ENCODE measurements at regions not wholly inside any gene's neighbourhood (a gene's known extent, or its start where the extent isn't known, plus 50 kb on each side); places are given as distances from the start of the nearest gene placed in this dataset.

GRCh38 chr10:14394179-14394578 is 63.5 kb upstream of the FRMD4A start:
- no peak for DNase-seq (ENCODE audit: low spot score)

GRCh38 chr10:14391342-14391741 is 60.6 kb upstream of the FRMD4A start:
- DNase-seq (ENCODE audit: low spot score) = no peak

DNA sequence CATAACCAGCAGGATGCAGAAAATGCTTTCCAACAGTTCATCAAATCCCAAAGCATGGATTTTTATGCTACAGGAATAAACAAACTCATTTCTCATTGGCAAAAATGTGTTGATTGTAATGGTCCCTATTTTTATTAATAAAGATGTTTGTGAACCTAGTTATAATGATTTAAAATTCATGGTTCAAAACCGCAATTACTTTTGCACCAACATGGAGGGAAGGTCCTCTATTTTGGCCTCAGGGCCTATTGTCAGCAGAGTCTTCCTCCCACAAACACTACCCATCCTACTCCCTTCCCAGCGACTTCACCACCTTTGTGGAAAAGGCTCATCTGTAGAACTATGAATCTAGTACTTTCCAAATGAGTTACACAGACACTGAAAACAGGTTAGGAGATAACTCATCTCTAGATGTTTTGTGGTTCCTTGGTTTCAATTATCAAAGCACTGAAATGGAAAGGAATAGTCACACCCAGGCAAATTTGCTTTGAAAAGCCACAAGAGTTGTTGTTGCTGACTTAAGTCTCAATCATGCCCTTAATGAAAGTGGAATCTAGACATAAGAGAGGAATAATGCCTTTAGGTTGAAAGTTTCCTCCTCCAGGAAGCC is 59.4 kb upstream of the FRMD4A start:
- no peak for DNase-seq (ENCODE audit: low spot score)

DNA sequence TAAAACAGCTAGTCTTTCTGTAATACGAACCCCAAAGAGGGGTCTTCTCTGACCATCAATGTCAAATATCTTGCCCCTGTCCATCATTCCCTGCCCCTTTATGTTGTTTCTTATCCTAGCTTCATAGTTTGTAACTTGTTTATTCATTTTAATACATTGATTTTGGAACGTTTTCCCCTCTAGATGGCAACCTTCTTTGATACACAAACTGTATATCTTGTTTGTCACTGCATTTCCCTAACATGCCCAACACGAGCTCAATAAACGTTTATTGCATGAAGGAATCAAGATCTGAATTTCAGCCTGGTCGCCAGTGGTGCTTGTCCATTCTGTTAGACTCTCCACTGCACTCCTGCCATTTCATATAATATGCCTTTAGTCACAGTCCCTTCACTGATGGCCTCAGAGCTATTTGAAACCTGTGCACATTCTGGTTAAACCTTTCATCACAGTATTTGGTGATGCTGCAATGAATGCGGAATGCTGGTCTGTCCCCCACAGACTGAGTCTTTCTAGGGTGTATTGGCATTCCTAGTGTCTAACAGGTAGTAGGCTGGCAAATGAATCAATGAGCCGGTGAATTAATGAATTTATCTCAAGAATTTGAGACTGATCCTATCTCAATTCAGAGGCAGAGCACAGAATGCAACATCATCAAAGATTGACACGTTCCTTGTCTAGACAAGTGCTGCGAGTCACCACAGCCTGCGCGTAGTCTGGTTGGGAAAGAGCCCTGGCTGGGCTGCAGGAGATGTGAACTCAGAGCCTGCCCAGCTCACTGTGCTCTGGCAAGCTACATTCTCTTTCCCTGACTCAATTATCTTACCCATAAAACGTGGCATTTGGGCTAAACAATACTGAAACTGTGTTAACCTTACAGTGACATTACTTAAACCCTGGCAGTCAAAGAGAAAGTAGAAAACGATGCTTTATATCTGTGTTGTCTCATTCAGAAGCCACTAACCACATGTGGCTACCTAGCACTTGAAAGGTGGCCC is 55.2 kb upstream of the FRMD4A start:
- DNase-seq (ENCODE audit: low spot score) = peak; percentile 88

DNA sequence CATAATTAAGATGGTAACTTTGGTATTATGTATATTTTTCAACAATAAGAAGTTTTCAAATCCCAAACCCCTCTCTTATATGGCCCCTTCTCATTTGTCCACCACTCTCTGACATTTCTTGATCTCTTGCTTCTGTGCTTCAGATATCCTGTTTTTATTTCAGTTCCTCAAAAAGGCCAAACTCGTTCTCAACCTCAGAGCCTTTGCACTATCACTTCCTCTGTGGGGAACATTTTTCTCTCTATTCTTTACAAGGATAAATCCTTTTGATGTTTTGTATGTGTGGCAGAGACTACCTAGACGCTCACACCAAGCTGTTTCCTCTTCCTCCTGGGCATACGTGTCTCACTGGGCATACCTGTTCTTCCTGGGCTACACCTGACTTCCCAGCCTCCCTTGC is 54.2 kb upstream of the FRMD4A start:
- DNase-seq (ENCODE audit: low spot score) = no peak

GRCh38 chr10:14384116-14384730 is 53.5 kb upstream of the FRMD4A start:
- DNase-seq (ENCODE audit: low spot score) = no peak

DNA sequence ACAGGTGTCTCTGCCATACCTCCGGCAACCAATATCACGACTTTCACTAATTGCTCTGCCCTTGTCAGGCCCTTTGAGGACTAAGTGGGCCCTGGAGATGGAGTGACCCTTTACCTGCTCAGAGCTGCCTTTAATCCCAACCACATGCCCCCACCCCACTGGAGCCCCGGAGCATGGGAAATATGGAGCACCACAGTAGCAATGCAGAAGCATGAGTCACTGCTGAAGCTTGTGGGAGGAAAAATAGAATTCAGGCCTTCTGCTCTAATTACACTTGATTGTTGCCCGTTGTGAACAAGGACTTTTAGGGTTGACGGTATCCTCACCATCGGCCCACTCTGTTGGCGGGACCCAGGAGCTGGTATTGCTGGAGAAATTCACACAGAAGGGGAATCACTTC is 52.5 kb upstream of the FRMD4A start:
- DNase-seq (ENCODE audit: low spot score) = peak; percentile 75

GRCh38 chr10:14382531-14382930 is 51.8 kb upstream of the FRMD4A start:
- no peak for DNase-seq (ENCODE audit: low spot score)

- peak; percentile 76 for DNase-seq (ENCODE audit: low spot score)
Observed at GRCh38 chr10:14382022-14382421, 51.3 kb upstream of the FRMD4A start.

DNA sequence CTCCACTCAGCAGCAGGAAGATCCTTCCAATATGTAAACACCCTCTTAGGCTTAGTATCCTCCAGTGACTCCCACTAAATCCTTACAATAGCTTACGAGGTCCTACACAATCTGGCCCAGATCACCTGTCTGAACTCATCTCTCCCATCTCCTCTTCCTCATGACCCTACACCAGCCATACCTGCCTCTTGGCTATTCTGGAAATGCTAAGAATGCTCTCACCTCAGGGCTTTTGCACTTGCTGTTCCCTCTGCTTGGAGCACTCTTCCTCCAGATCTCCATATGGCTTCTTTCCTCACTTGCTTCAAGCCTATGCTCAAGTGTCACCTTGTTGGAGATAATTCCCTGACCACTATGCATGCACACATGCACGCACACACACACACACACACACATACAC is 50.8 kb upstream of the FRMD4A start:
- DNase-seq (ENCODE audit: low spot score) = no peak

DNA sequence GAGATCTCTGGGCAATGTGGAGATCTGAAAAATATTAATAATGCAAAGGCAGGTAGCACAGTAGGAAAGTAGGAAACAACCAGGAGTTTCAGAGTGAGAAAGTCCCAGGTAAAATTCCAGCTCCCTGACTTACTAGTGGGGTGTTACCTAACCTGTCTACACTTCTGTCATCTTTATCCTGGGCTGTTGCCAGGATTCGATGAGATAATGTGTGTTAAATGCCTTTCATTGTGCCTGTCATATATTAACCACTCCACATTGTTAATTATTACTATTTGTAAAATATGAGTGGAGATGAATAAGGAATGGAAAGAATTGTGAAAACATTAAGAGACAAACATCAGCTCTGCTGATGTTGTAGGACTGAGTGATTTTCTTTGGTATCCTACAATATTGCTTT is 50.0 kb upstream of the FRMD4A start:
- DNase-seq (ENCODE audit: low spot score) = no peak
